ENCODE measurements at regions not wholly inside any gene's neighbourhood (a gene's known extent, or its start where the extent isn't known, plus 50 kb on each side); places are given as distances from the start of the nearest gene placed in this dataset.
A peak's percentile ranks its signal among the peaks of the same experiment; 100 is the strongest.
"Not testable (repeated sequence)": the region's sequence is repeated elsewhere in the genome, so short reads cannot be mapped to it uniquely, and the experiment has no call there.

- no peak for DNase-seq (ENCODE audit: low read depth in 4 of 4, low spot score in 3 of 4)
Observed at GRCh38 chr4:170248576-170248975, 158.8 kb upstream of the AADAT start.

GRCh38 chr4:170248029-170248428, 158.3 kb upstream of the AADAT start:
- DNase-seq (ENCODE audit: low read depth in 4 of 4, low spot score in 3 of 4) = no peak

- DNase-seq (ENCODE audit: low read depth in 4 of 4, low spot score in 3 of 4) = no peak
Observed at GRCh38 chr4:170247596-170247995, 157.8 kb upstream of the AADAT start.

- DNase-seq (ENCODE audit: low read depth in 4 of 4, low spot score in 3 of 4) = no peak
Observed at GRCh38 chr4:170243662-170244288, 154.0 kb upstream of the AADAT start.

- DNase-seq (ENCODE audit: low read depth in 4 of 4, low spot score in 3 of 4) = no peak
Observed at GRCh38 chr4:170242471-170242870, 152.7 kb upstream of the AADAT start.

- no peak for DNase-seq (ENCODE audit: low read depth in 4 of 4, low spot score in 3 of 4)
Observed at GRCh38 chr4:170234800-170235199, 145.0 kb upstream of the AADAT start.

GRCh38 chr4:170231377-170231776, 141.6 kb upstream of the AADAT start:
- no peak for DNase-seq (ENCODE audit: low read depth in 4 of 4, low spot score in 3 of 4)

- DNase-seq (ENCODE audit: low read depth in 4 of 4, low spot score in 3 of 4) = no peak
Observed at GRCh38 chr4:170230242-170230641, 140.5 kb upstream of the AADAT start.

GRCh38 chr4:170229006-170229405, 139.2 kb upstream of the AADAT start:
- DNase-seq (ENCODE audit: low read depth in 4 of 4, low spot score in 3 of 4) = peak; percentile 4 to 38 (median 22)

GRCh38 chr4:170227928-170228327, 138.2 kb upstream of the AADAT start:
- no peak for DNase-seq (ENCODE audit: low read depth in 4 of 4, low spot score in 3 of 4)

- DNase-seq (ENCODE audit: low read depth in 4 of 4, low spot score in 3 of 4) = no peak
Observed at GRCh38 chr4:170226288-170226687, 136.5 kb upstream of the AADAT start.

- no peak for DNase-seq (ENCODE audit: low read depth in 4 of 4, low spot score in 3 of 4)
Observed at GRCh38 chr4:170214731-170215130, 125.0 kb upstream of the AADAT start.

GRCh38 chr4:170214101-170214500, 124.3 kb upstream of the AADAT start:
- no peak for DNase-seq (ENCODE audit: low read depth in 4 of 4, low spot score in 3 of 4)

GRCh38 chr4:170202721-170203120, 113.0 kb upstream of the AADAT start:
- no peak for DNase-seq (ENCODE audit: low read depth in 4 of 4, low spot score in 3 of 4)

- DNase-seq (ENCODE audit: low read depth in 4 of 4, low spot score in 3 of 4) = no peak
Observed at GRCh38 chr4:170198747-170199146, 109.0 kb upstream of the AADAT start.

- not testable (repeated sequence) for DNase-seq (ENCODE audit: low read depth in 4 of 4, low spot score in 3 of 4)
Observed at GRCh38 chr4:170194794-170195193, 105.0 kb upstream of the AADAT start.

- DNase-seq (ENCODE audit: low read depth in 4 of 4, low spot score in 3 of 4) = no peak
Observed at GRCh38 chr4:170193496-170193895, 103.7 kb upstream of the AADAT start.

GRCh38 chr4:170190265-170190664, 100.5 kb upstream of the AADAT start:
- no peak for DNase-seq (ENCODE audit: low read depth in 4 of 4, low spot score in 3 of 4)

- DNase-seq (ENCODE audit: low read depth in 4 of 4, low spot score in 3 of 4) = peak in 2 of 4 donors; percentile 7 to 16
Observed at GRCh38 chr4:170170861-170171260, 81.1 kb upstream of the AADAT start.

- no peak for DNase-seq (ENCODE audit: low read depth in 4 of 4, low spot score in 3 of 4)
Observed at GRCh38 chr4:170169699-170170098, 79.9 kb upstream of the AADAT start.

- no peak for DNase-seq (ENCODE audit: low read depth in 4 of 4, low spot score in 3 of 4)
Observed at GRCh38 chr4:170167678-170168077, 77.9 kb upstream of the AADAT start.

GRCh38 chr4:170166193-170166592, 76.4 kb upstream of the AADAT start:
- not testable (repeated sequence) for DNase-seq (ENCODE audit: low read depth in 4 of 4, low spot score in 3 of 4)

GRCh38 chr4:170162416-170162815, 72.7 kb upstream of the AADAT start:
- peak in 2 of 4 donors; percentile 16 to 24 for DNase-seq (ENCODE audit: low read depth in 4 of 4, low spot score in 3 of 4)
